GM19438 (cell line): ENCODE measurements at regions not wholly inside any gene's neighbourhood (a gene's known extent, or its start where the extent isn't known, plus 50 kb on each side); places are given as distances from the start of the nearest gene placed in this dataset.

Experiments used
- ATAC-seq: cut with Tn5 transposase; IDR thresholded peaks from one replicate; pipeline ENCODE4 v1.9.1; 2021; ENCODE audit warnings: low read depth; ENCODE audit not compliant: unreplicated experiment

DNA sequence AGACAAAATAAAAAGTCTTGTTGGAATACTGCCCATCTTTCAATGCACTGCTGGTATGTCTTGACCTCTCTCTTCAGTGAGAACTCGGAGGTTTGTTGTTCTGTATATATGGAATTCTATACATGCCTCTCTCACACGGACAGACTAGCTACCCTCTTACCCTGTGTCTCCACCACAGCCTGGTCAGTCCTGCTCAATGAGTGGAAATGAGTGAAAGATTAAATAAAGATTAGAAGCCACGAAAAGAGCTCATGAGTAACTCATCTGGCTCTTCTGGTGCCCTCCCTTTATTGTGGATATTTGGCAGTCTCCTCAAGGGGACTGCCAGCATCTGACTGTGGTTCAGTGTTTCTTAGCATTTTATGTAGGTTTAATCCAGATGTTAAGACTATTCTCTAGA, 262.8 kb upstream of the MAP3K7 start:
- ATAC-seq: no peak

DNA sequence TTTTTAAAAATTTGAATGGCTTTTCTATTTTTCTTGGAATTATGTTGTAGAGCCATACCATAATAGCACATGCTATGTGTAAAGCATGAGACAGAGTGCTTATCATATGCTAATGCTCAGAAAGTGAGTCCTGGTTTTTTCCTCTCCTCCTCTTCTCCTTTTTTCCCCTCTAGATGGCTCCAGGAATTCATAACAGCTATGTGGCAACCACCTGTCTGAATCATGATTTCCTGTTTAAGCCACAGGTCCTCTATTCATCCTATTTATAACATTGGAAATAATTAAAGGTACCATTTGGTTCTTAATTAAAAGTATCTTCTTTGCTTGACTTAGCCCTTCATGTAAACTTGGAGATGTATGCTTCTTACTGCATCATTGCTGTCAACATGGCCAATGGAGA, 260.0 kb upstream of the MAP3K7 start:
- ATAC-seq: no peak

GRCh38 chr6:90835596-90836212, 248.8 kb upstream of the MAP3K7 start:
- no peak for ATAC-seq

DNA sequence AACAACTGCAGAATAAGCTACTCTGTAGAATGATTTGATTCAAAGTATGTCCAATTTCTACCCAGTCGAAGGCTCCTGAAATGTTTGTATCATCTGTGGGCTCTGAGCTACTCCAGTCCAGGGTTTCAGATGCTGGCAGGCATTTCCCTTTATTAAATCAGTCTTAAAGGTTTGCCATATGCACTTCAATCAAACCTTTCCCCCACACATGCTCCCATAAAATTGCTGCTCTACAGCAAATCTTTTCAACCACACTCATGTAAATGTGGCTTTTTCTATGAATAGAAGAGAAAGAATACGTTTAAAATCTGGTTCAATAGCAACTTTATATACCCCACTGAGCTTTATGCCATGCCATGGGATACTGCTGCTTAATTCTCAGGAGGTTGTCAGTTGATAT, 242.4 kb upstream of the MAP3K7 start:
- no peak for ATAC-seq

- no peak for ATAC-seq
These were observed 233.6 kb upstream of the MAP3K7 start for GRCh38 chr6:90820436-90820835.

- ATAC-seq: no peak
These were observed 232.6 kb upstream of the MAP3K7 start for GRCh38 chr6:90819483-90819882.

- no peak for ATAC-seq
These were observed 231.3 kb upstream of the MAP3K7 start for GRCh38 chr6:90818163-90818562.

DNA sequence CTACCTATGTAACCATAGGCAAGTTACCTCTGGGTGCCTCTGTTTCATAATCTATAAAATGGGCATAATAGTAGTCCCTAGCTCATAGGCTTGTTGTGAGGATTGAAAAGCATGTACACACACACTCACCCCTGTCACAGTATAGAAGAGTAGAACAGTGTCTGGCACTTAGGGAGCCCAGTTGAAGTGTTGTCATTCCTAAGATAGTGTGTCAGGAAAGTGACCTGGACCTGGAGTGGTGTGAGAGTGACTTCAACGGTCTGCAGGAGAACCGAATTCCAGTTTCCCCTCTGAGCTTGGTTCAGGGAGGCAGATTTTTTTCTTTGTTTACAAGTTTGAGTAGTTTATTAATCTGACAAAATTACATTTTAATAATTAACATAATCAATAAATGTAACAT, 229.9 kb upstream of the MAP3K7 start:
- ATAC-seq: no peak

GRCh38 chr6:90811596-90812226, 224.8 kb upstream of the MAP3K7 start:
- ATAC-seq: no peak

GRCh38 chr6:90809035-90809434, 222.2 kb upstream of the MAP3K7 start:
- no peak for ATAC-seq

DNA sequence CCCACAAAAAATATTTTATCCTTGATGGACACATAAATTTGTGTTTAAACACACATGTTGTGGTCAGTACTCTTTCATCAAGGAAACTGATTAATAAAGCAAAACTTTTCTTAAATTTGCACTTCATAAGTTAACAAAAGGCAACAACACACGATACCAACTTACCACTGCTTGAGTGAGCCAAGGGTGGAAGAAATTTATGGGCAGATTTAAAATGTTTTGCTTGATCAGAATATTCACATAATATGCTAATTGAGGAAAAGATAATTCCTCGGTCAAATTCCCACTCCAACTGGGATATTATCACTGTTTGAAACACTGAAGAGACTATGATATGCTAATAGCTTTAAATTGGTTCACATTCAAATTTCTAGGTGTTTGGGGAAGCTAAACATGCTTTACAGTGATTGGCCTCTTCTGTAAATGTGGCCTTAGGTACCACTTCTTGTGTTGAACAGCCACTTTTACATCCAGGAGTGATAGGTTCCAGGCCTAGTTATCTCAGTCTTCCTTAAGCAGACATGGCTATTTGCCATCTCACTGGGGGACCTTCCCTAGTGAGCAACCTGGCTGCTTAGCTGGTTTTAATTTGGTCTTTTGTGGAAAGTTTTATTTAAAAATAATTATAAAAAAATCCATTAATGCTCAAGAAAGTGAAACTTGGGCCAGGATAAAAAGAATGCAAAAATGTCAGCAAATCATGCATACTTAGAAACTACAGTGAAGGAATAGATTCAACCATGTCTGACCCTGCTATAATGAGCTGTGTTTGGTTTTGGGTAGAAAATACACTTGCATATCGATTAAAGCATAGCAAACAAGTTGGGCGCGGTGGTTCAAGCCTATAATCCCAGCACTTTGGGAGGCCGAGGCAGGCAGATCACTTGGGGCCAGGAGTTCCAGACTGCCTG, 221.2 kb upstream of the MAP3K7 start:
- no peak for ATAC-seq

DNA sequence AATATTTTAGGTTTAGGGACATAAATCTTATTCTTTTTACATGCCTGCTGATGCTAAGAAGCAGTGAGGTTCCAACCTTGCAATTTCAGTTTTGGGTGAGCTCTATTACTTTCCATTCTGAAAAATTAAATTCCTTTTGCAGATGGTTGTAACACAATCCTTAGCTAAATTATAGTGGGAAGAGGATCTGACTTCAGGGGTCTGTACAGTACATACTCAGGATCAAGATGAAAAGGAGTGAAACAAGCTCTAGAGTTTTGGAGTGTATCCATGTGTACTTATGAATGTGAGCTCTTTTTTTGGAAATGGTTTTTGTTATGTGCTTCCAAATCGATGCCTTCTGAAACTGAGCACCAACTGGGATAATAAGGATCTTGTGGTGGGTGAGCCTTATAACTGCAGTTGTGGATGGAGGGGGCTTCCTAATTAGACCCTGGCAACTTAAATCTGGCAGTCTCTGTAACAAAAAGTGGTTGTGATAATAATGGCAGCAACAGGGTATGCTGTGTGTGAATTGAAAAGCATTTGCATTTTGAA, 218.8 kb upstream of the MAP3K7 start:
- ATAC-seq: no peak

DNA sequence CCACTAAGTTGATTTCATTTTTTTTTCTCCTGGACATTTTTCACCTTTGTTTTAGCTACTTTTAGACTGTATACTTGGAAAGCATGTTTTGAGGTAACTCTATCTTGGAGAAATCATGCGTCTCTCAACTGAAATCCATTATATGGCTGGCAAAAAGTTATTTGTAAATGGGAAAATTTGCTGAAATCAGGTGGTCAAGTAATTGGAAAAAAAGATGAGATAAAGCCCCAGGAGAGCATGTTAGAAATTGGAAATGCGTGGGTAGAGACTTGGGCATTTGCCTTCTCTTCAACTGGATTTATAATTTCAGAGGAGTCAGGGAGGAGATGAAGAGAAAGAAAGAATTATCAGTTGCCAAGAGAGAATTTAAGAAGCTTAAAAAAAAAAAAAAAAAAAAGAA, 217.1 kb upstream of the MAP3K7 start:
- ATAC-seq: no peak

DNA sequence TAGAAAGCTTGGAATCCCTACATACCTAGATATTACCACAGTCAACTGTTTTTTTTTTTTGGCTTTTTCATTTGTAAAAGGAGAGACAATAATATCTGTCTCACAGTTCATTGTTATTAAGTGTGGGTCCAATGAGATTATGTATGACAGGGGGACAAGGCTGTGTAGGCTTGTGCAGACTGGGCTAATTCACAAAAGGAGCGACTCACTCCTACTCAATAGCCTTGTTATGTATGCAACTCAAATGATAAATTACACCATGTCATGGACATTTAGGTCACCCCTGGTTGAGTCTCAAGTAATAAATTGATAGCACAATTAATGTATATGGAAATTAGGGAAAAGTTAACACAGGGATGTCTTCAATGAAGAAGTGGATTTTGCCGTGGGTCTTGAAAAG, 208.2 kb upstream of the MAP3K7 start:
- ATAC-seq: no peak

DNA sequence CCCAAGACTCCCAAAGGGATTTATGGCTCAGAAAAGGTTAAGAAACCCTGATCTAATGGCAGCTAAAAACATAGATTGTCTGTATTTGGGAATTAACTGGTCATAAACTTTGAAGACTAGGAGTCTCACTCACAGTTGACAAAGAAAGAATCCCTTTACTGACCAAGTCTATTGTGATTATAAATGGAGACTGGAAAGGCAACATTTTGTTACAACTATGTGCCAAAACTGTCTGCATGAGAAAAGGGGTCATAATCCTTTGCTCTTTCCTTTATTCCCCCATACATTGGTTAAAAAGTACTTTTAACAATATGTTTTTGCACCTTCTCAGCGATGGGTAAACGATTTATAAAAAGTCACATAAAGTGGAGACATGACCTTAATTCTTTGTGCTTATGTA, 206.9 kb upstream of the MAP3K7 start:
- ATAC-seq: no peak

- ATAC-seq: no peak
These were observed 203.8 kb upstream of the MAP3K7 start for GRCh38 chr6:90790696-90791095.

DNA sequence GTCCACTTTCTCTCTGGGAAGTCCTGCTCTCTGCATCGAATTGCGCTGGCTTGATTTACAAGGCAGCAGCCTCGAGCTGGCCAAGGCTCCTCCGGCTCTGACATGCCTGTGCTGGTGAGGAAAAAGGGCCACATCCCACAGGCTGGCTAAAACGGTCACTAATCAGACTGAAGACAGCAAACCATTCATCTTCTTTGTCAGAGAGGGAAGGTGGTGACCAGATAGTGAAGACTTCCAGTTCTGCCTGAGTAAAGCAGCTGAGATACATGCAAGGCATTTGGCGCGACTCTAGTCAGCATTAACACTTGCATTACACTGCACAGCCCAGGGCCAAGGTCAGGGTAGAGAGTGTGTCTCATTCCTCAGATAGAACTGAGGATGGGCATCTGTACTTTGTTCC, 203.2 kb upstream of the MAP3K7 start:
- ATAC-seq: no peak

DNA sequence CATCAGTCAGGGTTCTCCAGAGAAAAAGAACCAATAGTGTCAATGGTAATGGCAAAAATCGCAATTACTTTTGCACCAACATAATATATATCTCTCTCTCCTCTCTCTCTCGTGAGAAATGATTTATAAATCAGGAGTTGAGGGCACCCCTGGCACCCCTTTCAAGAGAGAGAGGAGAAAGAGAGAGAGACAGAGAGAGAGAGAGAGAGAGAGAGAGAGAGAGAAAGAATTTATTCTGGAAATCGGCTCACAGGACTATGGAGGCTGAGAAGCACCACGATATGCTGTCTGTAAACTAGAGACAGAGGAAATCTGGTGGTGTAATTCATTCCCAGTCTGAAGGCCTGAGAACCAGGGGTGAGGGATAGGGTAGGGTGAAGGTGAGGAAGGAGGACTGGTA, 201.9 kb upstream of the MAP3K7 start:
- no peak for ATAC-seq

GRCh38 chr6:90787446-90787845, 200.6 kb upstream of the MAP3K7 start:
- ATAC-seq: no peak

GRCh38 chr6:90780778-90781177, 193.9 kb upstream of the MAP3K7 start:
- ATAC-seq: no peak

DNA sequence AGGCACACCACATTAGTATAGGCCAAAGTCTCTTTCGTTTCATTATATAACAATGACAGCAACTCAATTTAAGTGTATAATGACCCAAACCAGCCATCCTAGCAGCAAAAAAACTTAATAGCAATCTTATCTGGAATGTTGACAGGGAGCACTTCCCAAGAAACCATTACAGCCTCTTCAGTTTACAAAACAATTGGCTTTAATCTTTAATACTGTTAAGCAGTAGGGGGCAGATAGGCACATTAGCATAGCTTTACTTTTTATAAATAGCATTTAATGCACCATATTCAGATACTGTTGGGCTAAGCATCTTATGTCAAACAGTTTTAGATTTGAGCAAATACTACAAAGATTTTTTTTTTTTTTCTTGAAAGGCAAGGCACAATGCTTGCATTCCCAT, 193.3 kb upstream of the MAP3K7 start:
- no peak for ATAC-seq
